GM12878 (cell line): ENCODE measurements at regions not wholly inside any gene's neighbourhood (a gene's known extent, or its start where the extent isn't known, plus 50 kb on each side); places are given as distances from the start of the nearest gene placed in this dataset.

Experiments used
- ATAC-seq: fragments of 200-7000 bp; cut with Tn5 transposase; 3 replicates; pipeline ENCODE4 v1.9.1; 2020; ENCODE audit warnings: mild to moderate bottlenecking, moderate library complexity
- BruUV-seq: library from RNA; stranded (reverse); fragments of 400-500 nt; replicated peaks from 2 replicates; lab custom pipeline; 2021; lab: Mats Ljungman, UMichigan
- CTCF ChIA-PET: fragments of 300-600 bp; sonication (Branson Sonifier 250); formaldehyde crosslinking; extraction: SDS; loops from one replicate; lab custom pipeline; 2021; ENCODE audit warnings: inconsistent platforms; lab: Yijun Ruan, JAX
- POLR2A ChIA-PET: fragments of 350-600 bp; formaldehyde crosslinking; extraction: SDS; loops from one replicate; lab custom pipeline; 2021; ENCODE audit warnings: inconsistent platforms; lab: Charles Lee
- RAD21 ChIA-PET: fragments of 300-600 bp; sonication (Branson Sonifier 250); formaldehyde crosslinking; loops from one replicate; lab custom pipeline; 2023; ENCODE audit warnings: antibody characterized with exemption; ENCODE audit not compliant: unreplicated experiment; lab: Charles Lee
- SMC1A ChIA-PET: fragments of 300-600 bp; sonication (Branson Sonifier 250); formaldehyde crosslinking; loops from one replicate; lab custom pipeline; 2023; ENCODE audit not compliant: unreplicated experiment, uncharacterized antibody; lab: Charles Lee
- DNase-seq: peaks from one replicate; pipeline ENCODE4 v3.0.0-alpha.2; 2011; ENCODE audit warnings: low read depth, low spot score
- FAIRE-seq: peaks from 3 replicates; lab custom pipeline; 2011; peaks lifted over from hg19 to GRCh38; lab: Jason Lieb, UNC
- H2AFZ ChIP-seq: 2 replicates; pipeline ENCODE4 v1.6.0; 2011; ENCODE audit warnings: low read depth, low read length, control low read depth; ENCODE audit not compliant: control insufficient read depth
- H3K27ac ChIP-seq: 2 replicates; pipeline ENCODE4 v1.5.1; 2011; ENCODE audit warnings: control low read depth; ENCODE audit not compliant: control insufficient read depth, insufficient read depth
- H3K27me3 ChIP-seq, 2 experiments: replicated peaks in 1 of 2; 2 replicates each; pipeline versions ENCODE4 v1.6.0 to v1.6.1; 2011; ENCODE audit warnings: low read length in 1 of 2; ENCODE audit not compliant: control insufficient read depth in 2 of 2, insufficient read depth in 2 of 2
- H3K36me3 ChIP-seq, 2 experiments: 2 replicates each; pipeline ENCODE4 v1.5.1; 2011; ENCODE audit warnings: low read length in 1 of 2; ENCODE audit not compliant: control insufficient read depth in 2 of 2, insufficient read depth in 2 of 2
- H3K4me1 ChIP-seq: 2 replicates; pipeline ENCODE4 v1.6.1; 2011; ENCODE audit warnings: mild to moderate bottlenecking, low read length, moderate library complexity, mixed read lengths; ENCODE audit not compliant: control insufficient read depth, insufficient read depth
- H3K4me2 ChIP-seq: 2 replicates; pipeline ENCODE4 v1.6.0; 2011; ENCODE audit warnings: control low read depth; ENCODE audit not compliant: control insufficient read depth, insufficient read depth
- H3K4me3 ChIP-seq: fragments of 200-600 bp; sonication (generic); 2 replicates; pipeline ENCODE4 v1.5.1; 2016
- H3K79me2 ChIP-seq: 2 replicates; pipeline ENCODE4 v1.6.0; 2011; ENCODE audit warnings: low read length; ENCODE audit not compliant: control insufficient read depth, insufficient read depth
- H3K9ac ChIP-seq: 2 replicates; pipeline ENCODE4 v1.8.0; 2011; ENCODE audit warnings: low read length, control low read depth, mixed read lengths; ENCODE audit not compliant: control insufficient read depth, insufficient read depth
- H3K9me3 ChIP-seq: replicated peaks from 3 replicates; pipeline ENCODE4 v1.5.1; 2011; ENCODE audit warnings: mild to moderate bottlenecking, low read length; ENCODE audit not compliant: control insufficient read depth, insufficient read depth
- H4K20me1 ChIP-seq: 2 replicates; pipeline ENCODE4 v1.6.0; 2011; ENCODE audit not compliant: control insufficient read depth, insufficient read depth
- BMI1 ChIP-seq: fragments of 450-650 bp; IDR thresholded peaks from 2 replicates; pipeline ENCODE4 v1.6.1; 2016; ENCODE audit warnings: mild to moderate bottlenecking, moderate library complexity, borderline replicate concordance
- EZH2 ChIP-seq: IDR thresholded peaks from 2 replicates; pipeline ENCODE4 v1.6.1; 2012; ENCODE audit warnings: low read depth, mild to moderate bottlenecking, control low read depth, inconsistent platforms, low read length, borderline replicate concordance; ENCODE audit not compliant: control insufficient read depth
- PML ChIP-seq: IDR thresholded peaks from 2 replicates; pipeline ENCODE4 v1.6.1; 2012; ENCODE audit warnings: low read length, inconsistent platforms
- REST ChIP-seq: IDR thresholded peaks from 2 replicates; pipeline ENCODE4 v1.6.1; 2012; ENCODE audit warnings: mild to moderate bottlenecking, low read depth, low read length
- SRF ChIP-seq, 2 experiments: IDR thresholded peaks; 2 replicates each; pipeline ENCODE4 v1.6.1; 2011; ENCODE audit warnings: low read depth in 2 of 2, low read length in 2 of 2, mild to moderate bottlenecking in 1 of 2, moderate library complexity in 1 of 2
- WGBS: methylation state at CpG from one replicate; pipeline ENCODE4 v1.1.6; 2016; ENCODE audit warnings: low lambda C conversion rate; ENCODE audit not compliant: insufficient replicate concordance, insufficient coverage; ENCODE audit errors: missing lambda C conversion rate; 5-methylcytosine and 5-hydroxymethylcytosine counted together
- in situ Hi-C: fragments of 300-500 bp; cut with MboI; formaldehyde crosslinking; loops from 9 replicates; pipeline ENCODE4 v1.14.3; 2018; ENCODE audit warnings: mixed read lengths
- intact Hi-C: fragments of 100-400 bp; cut with micrococcal nuclease; formaldehyde crosslinking; loops from one replicate; pipeline ENCODE4 v1.14.2; 2022; ENCODE audit not compliant: unreplicated experiment

- CTCF ChIA-PET = no interaction called here
- H3K4me2 ChIP-seq = no peak overlapping the region
- TF ChIP-seq SRF (IDR thresholded peaks at IDR 0.05; ENCODE audit: low read depth in 2 of 2, low read length in 2 of 2) (no peak), EZH2 (no peak), PML (no peak), BMI1 (no peak), REST (no peak)
- TF ChIP-seq, all 136 proteins: peak for 0
- Histone ChIP-seq H4K20me1 (no peaks in the 10 kb centered on the region), H2AFZ (no peak overlapping the region), H3K4me1 (no peaks in the 10 kb centered on the region), H3K9ac (no peak overlapping the region), H3K36me3 (no peaks in the 10 kb centered on the region), H3K27me3 (no peaks in the 10 kb centered on the region), H3K4me3 (no peak overlapping the region), H3K27ac (no peak overlapping the region), H3K79me2 (no peaks in the 10 kb centered on the region), H3K9me3 (no peaks in the 10 kb centered on the region)
- intact Hi-C loops = no loop called here
- in situ Hi-C loops = no loop called here
- ChIA-PET RAD21 (no interaction called here), SMC1A (interaction anchor here (1.0 kb wide), 1 partner anchor 39 kb away, joined by 3 read pairs; no protein-coding TSS in a partner anchor), POLR2A (no interaction called here)
- WGBS = 13% methylated on average over 8 of the region's 8 CpGs
- DNase-seq = no peak
- no TSS peak for BruUV-seq
- ATAC-seq = no peak
- no peak for FAIRE-seq
Measured at GRCh38 chr1:60274422-60275290, 201.1 kb upstream of the C1orf87 start.
